Endothelial cell of umbilical vein (primary cell): ENCODE measurements at regions not wholly inside any gene's neighbourhood (a gene's known extent, or its start where the extent isn't known, plus 50 kb on each side); places are given as distances from the start of the nearest gene placed in this dataset.

Source experiments
- BruUV-seq: library from RNA; stranded (reverse); fragments of 400-500 nt; replicated peaks from 2 replicates; lab custom pipeline; 2021; lab: Mats Ljungman, UMichigan
- CTCF ChIA-PET: fragments of 300-600, 350-600 bp; sonication (Branson Sonifier 250); formaldehyde crosslinking; loops from one replicate; lab custom pipeline; 2021; ENCODE audit warnings: antibody characterized with exemption, inconsistent platforms; lab: Charles Lee
- POLR2A ChIA-PET: fragments of 300-600, 350-600 bp; sonication (Branson Sonifier 250); formaldehyde crosslinking; loops from one replicate; lab custom pipeline; 2021; ENCODE audit warnings: antibody characterized with exemption, inconsistent platforms; lab: Charles Lee
- DNase-seq: peaks from one replicate; pipeline ENCODE4 v3.0.0-alpha.2; 2011; ENCODE audit warnings: low read depth, low spot score
- FAIRE-seq: peaks from 2 replicates; lab custom pipeline; 2011; peaks lifted over from hg19 to GRCh38; lab: Jason Lieb, UNC
- H2AFZ ChIP-seq: 2 replicates; pipeline ENCODE4 v1.6.0; 2012; ENCODE audit warnings: low read depth, low read length, control low read depth, inconsistent platforms
- H3K27ac ChIP-seq: 2 replicates; pipeline ENCODE4 v1.5.1; 2011; ENCODE audit warnings: low read depth, mild to moderate bottlenecking, control low read depth, low read length, moderate library complexity; ENCODE audit not compliant: insufficient read depth
- H3K27me3 ChIP-seq, 2 experiments: 2 replicates each; pipeline versions ENCODE4 v1.6.0 to v1.6.1; 2011; ENCODE audit warnings: low read length in 2 of 2, mixed read lengths in 1 of 2; ENCODE audit not compliant: control insufficient read depth in 2 of 2, insufficient read depth in 2 of 2
- H3K36me3 ChIP-seq, 2 experiments: 2 replicates in 1 of 2; 3 replicates in 1 of 2; pipeline ENCODE4 v1.5.1; 2011; ENCODE audit warnings: low read length in 2 of 2, mild to moderate bottlenecking in 1 of 2, moderate library complexity in 1 of 2; ENCODE audit not compliant: control insufficient read depth in 2 of 2, insufficient read depth in 2 of 2; ENCODE audit errors: extremely low read depth in 1 of 2
- H3K4me1 ChIP-seq: 3 replicates; pipeline ENCODE4 v1.5.1; 2011; ENCODE audit warnings: mild to moderate bottlenecking, low read length; ENCODE audit not compliant: control insufficient read depth, insufficient read depth; ENCODE audit errors: extremely low read depth
- H3K4me2 ChIP-seq: 2 replicates; pipeline ENCODE4 v1.6.1; 2011; ENCODE audit warnings: low read length, control low read depth, mixed read lengths; ENCODE audit not compliant: insufficient read depth
- H3K4me3 ChIP-seq, 3 experiments: fragments of 200-600 bp in 1 of 3; sonication (generic), shearing (Covaris generic) in 1 of 3; replicated peaks in 1 of 3; 2 replicates each; pipeline ENCODE4 v1.5.1; 2011 to 2016; ENCODE audit warnings: control low read depth in 3 of 3, low read length in 3 of 3, mild to moderate bottlenecking in 2 of 3, inconsistent platforms in 1 of 3, low read depth in 1 of 3, moderate library complexity in 1 of 3; ENCODE audit not compliant: insufficient read depth in 1 of 3
- H3K79me2 ChIP-seq: 2 replicates; pipeline ENCODE4 v1.6.0; 2012; ENCODE audit warnings: low read length, inconsistent platforms; ENCODE audit not compliant: control insufficient read depth, insufficient read depth
- H3K9ac ChIP-seq: replicated peaks from 2 replicates; pipeline ENCODE3; 2011; ENCODE audit warnings: low read length, control low read depth; ENCODE audit not compliant: insufficient read depth; ENCODE audit errors: extremely low read depth
- H3K9me1 ChIP-seq: replicated peaks from 3 replicates; pipeline ENCODE4 v1.6.0; 2011; ENCODE audit warnings: mild to moderate bottlenecking, low read length; ENCODE audit not compliant: control insufficient read depth, insufficient read depth; ENCODE audit errors: extremely low read depth
- H3K9me3 ChIP-seq: replicated peaks from 2 replicates; pipeline ENCODE4 v1.5.1; 2012; ENCODE audit warnings: low read length, inconsistent platforms; ENCODE audit not compliant: control insufficient read depth, insufficient read depth
- H4K20me1 ChIP-seq: replicated peaks from 2 replicates; pipeline ENCODE3; 2011; ENCODE audit warnings: mild to moderate bottlenecking, low read length; ENCODE audit not compliant: control insufficient read depth, insufficient read depth; ENCODE audit errors: extremely low read depth
- CTCF ChIP-seq, 2 donors: IDR thresholded peaks; 1 replicate in 1 of 2; 2 replicates in 1 of 2; pipeline ENCODE4 v1.5.1; 2011; ENCODE audit warnings: low read length in 2 of 2, mild to moderate bottlenecking in 2 of 2, moderate library complexity in 2 of 2, control low read depth in 1 of 2, inconsistent platforms in 1 of 2, low read depth in 1 of 2; ENCODE audit not compliant: insufficient read depth in 1 of 2; ENCODE audit errors: extremely low read depth in 1 of 2
- EZH2 ChIP-seq: IDR thresholded peaks from 2 replicates; pipeline ENCODE4 v1.6.1; 2012; ENCODE audit warnings: borderline replicate concordance, low read depth, mild to moderate bottlenecking, moderate library complexity, low read length, inconsistent platforms; ENCODE audit not compliant: severe bottlenecking
- FOS ChIP-seq: IDR thresholded peaks from 2 replicates; pipeline ENCODE4 v1.6.1; 2011; ENCODE audit warnings: mild to moderate bottlenecking, low read length, moderate library complexity, borderline replicate concordance; ENCODE audit not compliant: insufficient read depth
- GATA2 ChIP-seq: IDR thresholded peaks from 2 replicates; pipeline ENCODE4 v1.7.0; 2011; ENCODE audit warnings: low read depth, mild to moderate bottlenecking, moderate library complexity, mixed read lengths, low read length; ENCODE audit not compliant: insufficient read length, insufficient read depth
- JUN ChIP-seq: IDR thresholded peaks from 2 replicates; pipeline ENCODE4 v1.6.1; 2011; ENCODE audit warnings: borderline replicate concordance, low read depth; ENCODE audit not compliant: insufficient read length, insufficient read depth
- MAX ChIP-seq: IDR thresholded peaks from 2 replicates; pipeline ENCODE4 v1.6.1; 2011; ENCODE audit not compliant: insufficient read depth, insufficient read length
- MYC ChIP-seq: IDR thresholded peaks from one replicate; pipeline ENCODE4 v1.6.1; 2011; ENCODE audit warnings: mild to moderate bottlenecking, low read depth, low read length
- POLR2A ChIP-seq: IDR thresholded peaks from 2 replicates; pipeline ENCODE4 v1.6.1; 2012; ENCODE audit warnings: low read depth, mild to moderate bottlenecking, control low read depth, low read length
- POLR2AphosphoS5 ChIP-seq: IDR thresholded peaks from 2 replicates; pipeline ENCODE4 v1.6.1; 2012; ENCODE audit warnings: low read depth, mild to moderate bottlenecking, control low read depth, low read length, moderate library complexity; ENCODE audit not compliant: insufficient read depth
- dilution Hi-C: fragments of 300-500 bp; cut with MboI; formaldehyde crosslinking; loops from one replicate; pipeline ENCODE4 v1.15.0; 2019; ENCODE audit warnings: low sequenced_read_pairs; ENCODE audit not compliant: extremely low pct_ligation_motif_present
- intact Hi-C: fragments of 100-400 bp; cut with micrococcal nuclease; formaldehyde crosslinking; loops from one replicate; pipeline ENCODE4 v1.10.0; 2022

- BruUV-seq, result no TSS peak
- Histone ChIP-seq H3K9ac (no peak overlapping the region), H3K4me3 (no peak overlapping the region), H3K36me3 (no peaks in the 10 kb centered on the region), H3K27ac (no peak overlapping the region), H3K27me3 (no peaks in the 10 kb centered on the region), H4K20me1 (no peaks in the 10 kb centered on the region), H3K79me2 (no peaks in the 10 kb centered on the region), H3K9me1 (no peaks in the 10 kb centered on the region), H3K4me2 (no peak overlapping the region), H3K9me3 (peaks cover 7% of the 10 kb centered on the region), H2AFZ (no peak overlapping the region), H3K4me1 (no peaks in the 10 kb centered on the region)
- ChIA-PET CTCF (no interaction called here), POLR2A (no interaction called here)
- no peak for FAIRE-seq
- TF ChIP-seq EZH2 (no peak), FOS (no peak), GATA2 (no peak), CTCF (IDR thresholded peaks at IDR 0.05; ENCODE audit: extremely low read depth in 1 of 2, insufficient read depth in 1 of 2, low read depth in 1 of 2, low read length in 2 of 2) (no peak), MAX (no peak), JUN (no peak), POLR2AphosphoS5 (no peak), MYC (no peak), POLR2A (no peak)
- dilution Hi-C loops (no loop called here), intact Hi-C loops (no loop called here)
- no peak for DNase-seq
Observed at GRCh38 chr18:78772360-78773302, 207.0 kb upstream of the SALL3 start.
